SHP77 (cell line): ENCODE measurements at regions not wholly inside any gene's neighbourhood (a gene's known extent, or its start where the extent isn't known, plus 50 kb on each side); places are given as distances from the start of the nearest gene placed in this dataset.

Experiments
- DNase-seq, 2 experiments: peaks; one replicate each; lab custom pipeline; 2025; lab: John Stamatoyannopoulos, UW

- no peak for DNase-seq
These were observed 214.2 kb downstream of the FOXA2 start for GRCh38 chr20:22370137-22370536.

- DNase-seq, result no peak
These were observed 215.3 kb downstream of the FOXA2 start for GRCh38 chr20:22369100-22369499.

- DNase-seq, result no peak
These were observed 216.1 kb downstream of the FOXA2 start for GRCh38 chr20:22368235-22368634.

- peak; percentile 44 to 72 for DNase-seq
These were observed 217.7 kb downstream of the FOXA2 start for GRCh38 chr20:22366631-22367030.

- no peak for DNase-seq
These were observed 229.7 kb downstream of the FOXA2 start for GRCh38 chr20:22354647-22355046.

GRCh38 chr20:22353586-22353985 lies 230.8 kb downstream of the FOXA2 start:
- DNase-seq, result no peak

- DNase-seq, result no peak
These were observed 232.4 kb downstream of the FOXA2 start for GRCh38 chr20:22352019-22352418.

- DNase-seq, result no peak
These were observed 233.7 kb downstream of the FOXA2 start for GRCh38 chr20:22350624-22351023.

- no peak for DNase-seq
These were observed 236.4 kb downstream of the FOXA2 start for GRCh38 chr20:22348010-22348409.

GRCh38 chr20:22346716-22347115 lies 237.7 kb downstream of the FOXA2 start:
- DNase-seq, result peak in 1 of 2 experiments; percentile 46

- no peak for DNase-seq
These were observed 240.8 kb downstream of the FOXA2 start for GRCh38 chr20:22343612-22344011.

GRCh38 chr20:22342410-22342809 lies 242.0 kb downstream of the FOXA2 start:
- DNase-seq, result no peak

GRCh38 chr20:22341508-22341907 lies 242.9 kb downstream of the FOXA2 start:
- peak; percentile 55 to 81 for DNase-seq

- no peak for DNase-seq
These were observed 244.4 kb downstream of the FOXA2 start for GRCh38 chr20:22339946-22340345.

- peak; percentile 90 to 91 for DNase-seq
These were observed 245.1 kb downstream of the FOXA2 start for GRCh38 chr20:22339091-22339881.

- DNase-seq, result no peak
These were observed 246.1 kb downstream of the FOXA2 start for GRCh38 chr20:22338140-22338708.

- no peak for DNase-seq
These were observed 249.2 kb downstream of the FOXA2 start for GRCh38 chr20:22335210-22335609.

GRCh38 chr20:22333885-22334545 lies 250.4 kb downstream of the FOXA2 start:
- DNase-seq, result peak; percentile 70 to 79

GRCh38 chr20:22324505-22324904 lies 259.9 kb downstream of the FOXA2 start:
- no peak for DNase-seq

GRCh38 chr20:22322513-22322912 lies 261.9 kb downstream of the FOXA2 start:
- DNase-seq, result no peak

GRCh38 chr20:22321191-22321590 lies 263.2 kb downstream of the FOXA2 start:
- no peak for DNase-seq

GRCh38 chr20:22320245-22320915 lies 264.0 kb downstream of the FOXA2 start:
- DNase-seq, result no peak

- no peak for DNase-seq
These were observed 268.6 kb downstream of the FOXA2 start for GRCh38 chr20:22315771-22316170.
